GM18519 (cell line): ENCODE measurements at regions not wholly inside any gene's neighbourhood (a gene's known extent, or its start where the extent isn't known, plus 50 kb on each side); places are given as distances from the start of the nearest gene placed in this dataset.
A peak's percentile ranks its signal among the peaks of the same experiment; 100 is the strongest.

Experiments used
- ATAC-seq: cut with Tn5 transposase; IDR thresholded peaks from one replicate; pipeline ENCODE4 v1.9.1; 2021; ENCODE audit warnings: mild to moderate bottlenecking, moderate library complexity; ENCODE audit not compliant: unreplicated experiment, low FRiP score

GRCh38 chr7:46247664-46248063 is 326.6 kb upstream of the IGFBP3 start:
- ATAC-seq, result no peak

- ATAC-seq, result no peak
Measured at GRCh38 chr7:46245586-46246111, 324.6 kb upstream of the IGFBP3 start.

- ATAC-seq, result no peak
Measured at GRCh38 chr7:46244757-46245156, 323.7 kb upstream of the IGFBP3 start.

GRCh38 chr7:46243406-46243805 is 322.3 kb upstream of the IGFBP3 start:
- no peak for ATAC-seq

- ATAC-seq, result no peak
Measured at GRCh38 chr7:46239846-46240245, 318.8 kb upstream of the IGFBP3 start.

GRCh38 chr7:46237466-46237865 is 316.4 kb upstream of the IGFBP3 start:
- no peak for ATAC-seq

GRCh38 chr7:46233585-46234329 is 312.7 kb upstream of the IGFBP3 start:
- peak; percentile 96 for ATAC-seq

GRCh38 chr7:46230990-46231305 is 309.9 kb upstream of the IGFBP3 start:
- no peak for ATAC-seq

GRCh38 chr7:46230298-46230989 is 309.4 kb upstream of the IGFBP3 start:
- ATAC-seq, result no peak

- no peak for ATAC-seq
Measured at GRCh38 chr7:46229409-46229808, 308.3 kb upstream of the IGFBP3 start.

GRCh38 chr7:46226860-46227259 is 305.8 kb upstream of the IGFBP3 start:
- no peak for ATAC-seq

- no peak for ATAC-seq
Measured at GRCh38 chr7:46224363-46224762, 303.3 kb upstream of the IGFBP3 start.

GRCh38 chr7:46220066-46220630 is 299.1 kb upstream of the IGFBP3 start:
- no peak for ATAC-seq

GRCh38 chr7:46218461-46219200 is 297.6 kb upstream of the IGFBP3 start:
- ATAC-seq, result no peak

- no peak for ATAC-seq
Measured at GRCh38 chr7:46215987-46216567, 295.0 kb upstream of the IGFBP3 start.

- no peak for ATAC-seq
Measured at GRCh38 chr7:46214526-46214925, 293.5 kb upstream of the IGFBP3 start.

- ATAC-seq, result no peak
Measured at GRCh38 chr7:46213154-46213537, 292.1 kb upstream of the IGFBP3 start.

- no peak for ATAC-seq
Measured at GRCh38 chr7:46212425-46213153, 291.5 kb upstream of the IGFBP3 start.

GRCh38 chr7:46210467-46210866 is 289.4 kb upstream of the IGFBP3 start:
- no peak for ATAC-seq
